GM08714 (cell line): ENCODE measurements at regions not wholly inside any gene's neighbourhood (a gene's known extent, or its start where the extent isn't known, plus 50 kb on each side); places are given as distances from the start of the nearest gene placed in this dataset.

Source experiments
- H3K4me3 ChIP-seq: fragments of 200-500 bp; sonication (Bioruptor generic); 2 replicates; pipeline ENCODE4 v1.5.1; 2014; ENCODE audit warnings: mild to moderate bottlenecking, low read length, inconsistent platforms
- ZNF274 ChIP-seq: IDR thresholded peaks from 2 replicates; pipeline ENCODE4 v1.6.1; 2012; ENCODE audit warnings: mild to moderate bottlenecking, low read depth, low read length

DNA sequence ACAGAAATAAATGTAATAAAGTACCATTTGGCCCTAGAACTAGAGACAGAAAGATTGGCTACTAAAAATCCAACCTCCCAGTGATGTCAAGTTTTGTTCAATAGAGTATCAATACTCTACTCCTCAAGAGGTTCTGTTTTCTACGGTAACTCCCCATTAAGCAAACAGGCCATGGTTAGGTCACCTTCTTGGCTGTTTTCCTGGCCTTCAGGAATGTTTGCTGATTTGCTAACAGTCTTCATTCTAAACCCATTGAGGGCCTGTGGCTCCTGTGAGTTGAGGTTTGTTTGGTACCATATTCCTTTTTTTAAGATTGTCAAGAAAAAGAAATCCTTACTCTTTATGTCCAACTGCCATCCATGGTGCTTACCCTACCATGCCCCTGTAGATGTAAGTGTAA is 1022.0 kb upstream of the TMEM132C start:
- no peak for TF ChIP-seq ZNF274
- H3K4me3 ChIP-seq: no peak overlapping the region

DNA sequence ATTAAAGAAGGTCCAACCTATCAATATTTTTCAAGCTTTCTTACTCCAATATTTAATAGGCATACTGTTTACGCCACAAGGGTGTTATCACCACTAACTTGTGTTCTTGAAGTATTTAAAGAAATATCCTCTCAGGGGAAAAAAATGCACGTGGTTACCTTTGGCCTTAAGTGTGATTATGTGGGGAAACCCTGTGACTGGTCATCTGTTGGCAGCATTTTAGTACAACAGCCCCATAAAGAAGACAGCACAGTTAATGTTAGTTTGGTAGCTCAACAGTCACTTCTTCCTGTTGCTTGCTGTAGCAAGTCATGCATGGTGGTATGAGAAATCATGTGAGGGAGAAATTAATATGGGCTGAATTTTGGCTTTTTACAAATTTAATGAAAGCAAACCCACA is 1021.5 kb upstream of the TMEM132C start:
- no peak overlapping the region for H3K4me3 ChIP-seq
- TF ChIP-seq ZNF274: no peak

DNA sequence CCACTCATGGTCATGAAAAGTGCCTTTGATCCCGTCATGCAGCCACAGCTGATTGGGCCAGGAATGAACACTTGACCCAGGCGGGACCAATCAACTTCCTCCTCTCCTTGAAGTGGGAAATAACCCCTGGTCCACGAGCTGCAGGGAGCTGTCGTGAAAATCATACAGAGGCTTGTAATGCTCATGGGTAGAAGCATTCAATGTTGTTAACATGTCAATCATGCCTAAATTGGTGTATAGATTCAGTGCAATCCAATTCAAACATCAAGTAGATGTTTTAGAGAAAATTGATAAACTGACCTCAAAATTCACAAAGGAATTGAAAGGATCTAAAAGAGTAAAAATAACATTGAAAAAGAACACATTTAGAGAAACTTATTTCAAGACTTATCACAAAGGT is 1019.0 kb upstream of the TMEM132C start:
- no peak for TF ChIP-seq ZNF274
- no peak overlapping the region for H3K4me3 ChIP-seq

DNA sequence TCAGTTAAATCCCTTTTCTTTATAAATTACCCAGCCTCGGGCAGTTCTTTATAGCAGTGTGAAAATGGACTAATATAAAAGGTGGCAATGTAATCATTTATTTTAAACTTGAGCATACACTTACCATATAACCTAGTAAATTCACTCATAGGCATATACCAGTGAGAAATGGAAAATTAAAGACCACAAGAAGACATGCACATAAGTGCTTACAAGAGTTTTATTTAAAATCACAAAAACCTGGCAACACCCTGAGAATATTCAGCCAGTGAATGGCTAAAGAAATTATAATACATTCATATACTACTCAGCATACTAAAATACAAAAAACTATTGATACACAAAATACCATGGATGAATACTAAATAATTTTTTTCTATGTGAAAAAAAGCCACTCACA is 1017.5 kb upstream of the TMEM132C start:
- TF ChIP-seq ZNF274: no peak
- H3K4me3 ChIP-seq: no peak overlapping the region

DNA sequence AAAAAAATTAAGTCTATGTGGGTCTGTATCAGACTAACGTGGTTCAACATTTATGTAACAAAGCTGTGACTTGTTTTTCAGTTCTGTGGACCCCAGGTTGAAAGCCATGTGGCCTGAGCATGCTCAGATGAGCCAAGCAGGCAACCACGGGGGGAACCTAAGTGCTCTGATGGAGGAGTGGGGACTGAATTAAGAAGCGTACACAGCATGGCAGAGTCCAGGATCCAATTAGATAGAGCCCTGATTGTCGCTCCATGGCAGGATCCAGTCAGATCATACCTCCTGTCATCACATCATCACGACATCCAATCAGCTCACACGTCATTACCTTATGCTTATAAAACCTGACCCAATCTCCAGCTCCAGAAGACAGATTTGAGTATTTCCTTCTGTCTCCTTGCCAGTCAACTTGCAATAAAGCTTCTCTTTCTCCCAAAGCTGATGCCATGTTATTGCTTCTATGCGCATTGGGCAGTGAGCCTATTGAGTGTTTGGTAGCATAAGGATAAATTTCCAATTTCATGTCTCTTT is 1013.1 kb upstream of the TMEM132C start:
- TF ChIP-seq ZNF274: no peak
- no peak overlapping the region for H3K4me3 ChIP-seq

DNA sequence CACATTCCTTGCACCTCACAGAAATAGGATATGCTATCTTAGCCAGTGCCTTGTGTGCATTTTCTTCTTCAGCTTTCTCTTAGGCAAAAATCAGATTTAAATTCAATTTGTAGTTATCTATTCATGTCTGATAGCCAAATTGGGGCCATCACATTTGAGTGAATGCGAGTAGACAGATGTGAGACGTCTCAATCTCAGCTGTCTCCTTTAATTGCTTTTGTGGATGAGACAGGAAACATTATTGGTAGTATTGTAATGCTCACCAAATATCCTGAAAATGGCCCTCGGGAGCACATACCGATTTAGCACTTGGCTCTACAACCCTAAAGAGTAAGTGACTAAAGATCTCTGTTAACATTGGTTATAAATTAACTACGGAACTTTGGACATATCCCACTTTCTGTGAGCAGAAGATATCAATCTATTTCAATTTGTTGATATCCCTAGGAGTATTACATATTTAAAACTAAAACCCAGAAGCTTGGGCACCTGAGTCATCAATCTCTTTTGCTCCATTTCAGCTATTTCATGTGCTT is 1012.5 kb upstream of the TMEM132C start:
- H3K4me3 ChIP-seq: no peak overlapping the region
- no peak for TF ChIP-seq ZNF274

DNA sequence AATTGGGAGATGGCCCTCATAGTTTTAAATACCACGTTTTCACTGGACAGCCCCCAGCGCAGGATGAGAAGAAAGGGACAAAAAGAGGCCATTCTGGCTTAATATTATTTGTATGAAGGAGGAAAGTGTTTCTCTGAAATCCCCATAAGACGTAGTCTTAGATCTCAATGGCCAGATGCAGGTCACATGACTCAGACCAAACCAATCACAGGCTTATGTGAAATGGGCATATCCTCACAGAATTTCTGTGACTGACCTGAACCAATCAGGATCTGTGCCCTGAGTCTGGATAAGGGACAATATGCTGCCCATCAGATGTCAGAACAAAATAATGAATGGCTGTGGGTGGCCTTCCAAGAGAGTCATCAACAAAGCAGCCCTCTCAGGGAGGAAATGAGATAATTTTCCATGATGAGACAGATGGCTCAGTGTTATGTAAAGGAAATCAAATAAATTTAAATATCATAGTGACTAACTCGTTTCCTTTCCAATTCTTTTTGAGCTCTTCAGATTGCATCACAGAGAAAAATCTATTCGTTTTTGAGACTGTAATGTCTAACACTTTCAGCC is 1009.5 kb upstream of the TMEM132C start:
- no peak overlapping the region for H3K4me3 ChIP-seq
- no peak for TF ChIP-seq ZNF274

DNA sequence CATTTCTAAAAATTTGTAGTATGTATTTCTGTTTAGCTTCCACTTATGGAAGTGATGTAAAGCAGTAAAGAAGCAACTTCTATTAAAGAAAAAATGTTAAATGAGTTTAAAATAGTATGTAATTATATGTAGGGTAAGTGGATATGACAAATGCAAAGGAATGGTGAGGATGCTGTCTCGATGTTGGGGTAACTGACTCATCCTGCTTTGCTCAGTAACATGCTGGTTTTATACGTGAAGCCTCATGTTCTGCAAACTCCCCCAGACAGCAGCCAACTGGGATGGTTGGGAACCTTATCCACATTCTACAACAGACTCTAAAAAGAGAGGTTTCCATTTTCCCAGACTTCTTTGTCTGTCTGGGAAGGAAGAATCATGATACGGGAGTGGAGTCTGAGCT is 1006.4 kb upstream of the TMEM132C start:
- H3K4me3 ChIP-seq: no peak overlapping the region
- no peak for TF ChIP-seq ZNF274

DNA sequence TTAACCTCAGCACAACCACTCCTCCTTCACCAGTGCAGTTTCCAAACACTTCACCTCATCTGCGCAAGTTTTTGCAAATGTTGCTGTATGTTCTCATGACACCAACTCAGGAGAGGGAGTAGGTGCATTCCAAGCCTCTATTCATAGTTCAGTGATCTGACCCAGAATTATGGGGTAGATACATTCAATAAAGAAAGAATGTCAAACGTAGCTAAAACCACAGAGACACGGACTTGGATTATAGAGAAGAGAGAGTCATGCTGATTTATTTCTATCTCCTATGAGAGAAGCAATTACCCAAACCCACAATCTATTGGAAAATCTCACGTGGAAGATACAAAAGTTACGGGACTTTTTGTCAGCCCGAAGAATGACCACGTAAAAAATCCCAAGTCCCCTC is 1006.0 kb upstream of the TMEM132C start:
- H3K4me3 ChIP-seq: no peak overlapping the region
- no peak for TF ChIP-seq ZNF274

DNA sequence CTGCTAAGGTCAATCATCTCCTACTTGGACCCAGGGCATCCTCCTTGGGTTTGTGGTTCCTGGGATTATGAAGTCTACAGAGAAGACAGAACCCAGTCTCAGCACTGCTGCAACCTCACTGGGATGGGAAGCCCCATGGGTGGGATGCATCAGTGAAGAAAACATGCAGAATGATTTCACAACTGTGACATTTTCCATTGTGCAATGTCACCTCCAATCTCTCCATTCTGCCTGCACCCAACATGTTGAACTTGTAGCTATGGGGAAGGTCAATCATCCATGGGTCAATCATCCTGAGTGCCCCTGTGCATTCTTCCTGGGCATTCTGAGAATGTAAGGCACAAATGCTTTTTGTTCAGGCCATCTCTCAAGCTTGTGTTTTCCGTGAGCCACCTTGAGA is 1004.4 kb upstream of the TMEM132C start:
- TF ChIP-seq ZNF274: no peak
- no peak overlapping the region for H3K4me3 ChIP-seq

DNA sequence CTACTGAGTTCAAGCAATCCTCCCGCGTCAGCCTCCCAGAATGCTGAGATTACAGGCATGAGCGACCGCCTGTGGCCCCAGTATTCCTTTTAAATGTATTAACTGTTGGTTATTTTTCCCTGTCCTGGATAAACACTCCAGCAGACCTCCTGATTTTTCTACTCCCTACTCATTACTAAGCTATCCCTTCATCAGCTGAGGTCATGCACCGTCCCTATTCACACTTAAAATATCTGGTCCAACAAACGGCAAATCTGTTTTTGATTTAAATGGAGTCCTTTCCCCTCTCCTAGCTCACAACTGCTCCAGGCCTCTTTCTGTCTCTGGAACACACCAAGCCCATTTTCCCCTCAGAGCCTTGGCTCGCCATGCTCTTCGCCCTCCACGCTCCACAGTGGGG is 1003.3 kb upstream of the TMEM132C start:
- no peak for TF ChIP-seq ZNF274
- no peak overlapping the region for H3K4me3 ChIP-seq

DNA sequence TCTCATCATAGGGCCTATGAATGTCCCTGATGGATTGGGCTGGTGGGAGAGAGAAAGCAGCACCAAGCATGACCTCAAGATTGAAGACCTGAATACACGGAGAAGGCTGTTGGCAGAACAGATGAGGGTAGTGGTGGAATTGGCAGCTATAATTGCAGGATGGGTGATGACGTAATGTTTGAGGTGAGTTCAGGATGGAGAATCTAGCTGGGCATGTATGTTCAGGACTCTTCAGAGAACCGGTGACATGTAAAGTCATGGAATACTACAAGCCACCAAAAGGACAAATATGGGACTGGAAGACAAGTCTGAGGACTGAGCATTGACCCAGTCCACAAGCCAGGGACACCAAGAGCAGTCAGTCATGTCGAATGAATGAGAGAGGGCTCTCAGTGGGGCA is 999.8 kb upstream of the TMEM132C start:
- TF ChIP-seq ZNF274: no peak

DNA sequence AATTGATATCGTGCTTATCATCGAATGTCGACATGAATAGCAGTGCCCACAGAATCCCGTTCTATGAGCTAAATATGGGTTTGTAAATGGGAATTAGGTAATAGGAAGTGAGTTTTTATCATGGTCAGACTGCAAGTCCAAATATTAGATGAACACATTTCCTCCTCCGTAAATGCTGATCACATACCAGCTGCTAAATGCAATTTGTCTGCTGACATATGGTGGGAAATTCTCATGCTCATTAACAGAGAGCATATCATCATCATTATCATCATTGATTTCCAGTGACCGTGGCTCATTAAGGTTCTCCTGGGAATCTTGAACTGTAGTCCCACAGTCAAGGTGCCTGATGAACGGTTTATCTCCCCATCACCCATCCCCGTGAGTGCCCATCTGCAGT is 998.8 kb upstream of the TMEM132C start:
- no peak for TF ChIP-seq ZNF274
- H3K4me3 ChIP-seq: no peak overlapping the region

More for the DNA sequence above, 999.8 kb upstream of the TMEM132C start:
- H3K4me3 ChIP-seq: no peak overlapping the region

DNA sequence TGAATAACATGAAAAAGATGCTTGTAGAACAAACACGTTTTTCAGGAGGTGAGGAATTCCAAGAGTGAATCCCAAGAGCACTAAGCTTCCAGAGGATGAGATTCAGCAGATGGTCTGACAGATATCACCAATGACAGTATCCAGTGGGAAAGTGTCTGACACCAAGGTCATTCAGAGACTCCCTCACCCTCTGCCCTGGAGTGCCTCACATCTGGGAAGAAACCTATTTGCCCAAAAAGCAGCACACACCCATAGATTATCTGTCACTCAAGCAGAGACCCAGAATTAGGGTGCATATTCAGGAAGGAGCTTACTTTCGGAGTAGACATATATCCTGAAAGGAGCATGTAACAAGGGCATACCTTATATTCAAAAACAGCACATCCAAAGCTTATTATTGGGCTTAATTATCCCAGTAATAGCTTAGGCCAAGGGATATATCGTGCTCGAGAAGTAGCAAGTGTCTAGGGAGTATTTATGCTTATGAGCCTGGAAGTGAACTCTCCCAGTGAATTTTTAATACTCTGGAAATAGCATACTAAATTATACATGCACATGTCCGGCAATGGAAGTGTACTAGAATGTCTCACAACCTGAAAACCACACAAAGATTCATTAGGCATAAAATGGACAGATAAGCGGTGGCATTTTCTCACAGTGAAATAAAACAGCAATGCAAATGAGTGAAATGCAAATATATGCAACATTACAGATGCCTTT is 998.1 kb upstream of the TMEM132C start:
- H3K4me3 ChIP-seq: no peak overlapping the region
- no peak for TF ChIP-seq ZNF274

DNA sequence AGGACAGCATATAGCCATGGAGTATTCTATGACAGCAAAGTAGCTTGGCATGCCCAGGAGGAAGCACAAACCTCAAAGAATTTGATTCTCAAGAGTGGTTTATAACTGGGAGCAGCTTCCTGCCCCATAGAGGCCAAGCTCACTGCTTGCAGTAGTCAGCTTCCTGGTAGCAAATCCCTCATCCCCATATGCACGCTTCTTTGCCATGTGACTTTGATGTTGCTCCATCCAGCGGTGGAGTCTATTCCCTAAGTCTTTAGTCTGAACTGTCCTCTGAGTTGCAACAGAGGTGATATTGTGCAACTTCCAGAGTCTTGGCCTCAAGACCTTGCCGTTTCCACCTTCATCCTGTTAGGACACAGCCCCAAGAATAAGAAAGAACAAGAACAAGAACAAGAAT is 996.8 kb upstream of the TMEM132C start:
- H3K4me3 ChIP-seq: no peak overlapping the region
- no peak for TF ChIP-seq ZNF274
